ENCODE measurements at regions not wholly inside any gene's neighbourhood (a gene's known extent, or its start where the extent isn't known, plus 50 kb on each side); places are given as distances from the start of the nearest gene placed in this dataset.

DNA sequence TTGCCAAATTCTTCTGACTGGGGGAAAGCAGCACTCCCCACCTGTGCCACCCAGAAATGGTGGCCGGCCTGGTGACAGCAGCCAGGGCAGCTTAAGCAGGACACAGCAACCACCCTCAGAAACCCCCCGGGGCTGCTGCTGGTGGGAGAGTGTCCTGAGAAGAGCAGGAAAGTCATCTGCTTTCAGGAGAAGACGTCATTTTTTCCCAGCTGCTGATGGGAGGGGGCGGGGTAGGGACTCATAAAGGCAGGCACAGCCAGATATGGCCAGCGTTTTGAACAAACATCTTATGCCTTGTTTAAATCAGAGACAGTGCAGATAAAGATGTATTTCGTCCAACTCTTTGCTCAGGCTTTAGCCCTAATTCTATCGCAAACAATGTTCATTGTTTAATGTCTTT is 139.5 kb downstream of the LRRC30 start:
- TF ChIP-seq FOXK1 (CRISPR knock-in tag; IDR thresholded peaks at IDR 0.05): no peak
- TF ChIP-seq, protein P1, sequence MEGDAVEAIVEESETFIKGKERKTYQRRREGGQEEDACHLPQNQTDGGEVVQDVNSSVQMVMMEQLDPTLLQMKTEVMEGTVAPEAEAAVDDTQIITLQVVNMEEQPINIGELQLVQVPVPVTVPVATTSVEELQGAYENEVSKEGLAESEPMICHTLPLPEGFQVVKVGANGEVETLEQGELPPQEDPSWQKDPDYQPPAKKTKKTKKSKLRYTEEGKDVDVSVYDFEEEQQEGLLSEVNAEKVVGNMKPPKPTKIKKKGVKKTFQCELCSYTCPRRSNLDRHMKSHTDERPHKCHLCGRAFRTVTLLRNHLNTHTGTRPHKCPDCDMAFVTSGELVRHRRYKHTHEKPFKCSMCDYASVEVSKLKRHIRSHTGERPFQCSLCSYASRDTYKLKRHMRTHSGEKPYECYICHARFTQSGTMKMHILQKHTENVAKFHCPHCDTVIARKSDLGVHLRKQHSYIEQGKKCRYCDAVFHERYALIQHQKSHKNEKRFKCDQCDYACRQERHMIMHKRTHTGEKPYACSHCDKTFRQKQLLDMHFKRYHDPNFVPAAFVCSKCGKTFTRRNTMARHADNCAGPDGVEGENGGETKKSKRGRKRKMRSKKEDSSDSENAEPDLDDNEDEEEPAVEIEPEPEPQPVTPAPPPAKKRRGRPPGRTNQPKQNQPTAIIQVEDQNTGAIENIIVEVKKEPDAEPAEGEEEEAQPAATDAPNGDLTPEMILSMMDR (IDR thresholded peaks at IDR 0.05): no peak
- TF ChIP-seq SP1 (CRISPR knock-in tag; conservative IDR thresholded peaks at IDR 0.05): no peak
- TF ChIP-seq CREB1 (CRISPR knock-in tag; IDR thresholded peaks at IDR 0.05): no peak
- TF ChIP-seq, protein P2, sequence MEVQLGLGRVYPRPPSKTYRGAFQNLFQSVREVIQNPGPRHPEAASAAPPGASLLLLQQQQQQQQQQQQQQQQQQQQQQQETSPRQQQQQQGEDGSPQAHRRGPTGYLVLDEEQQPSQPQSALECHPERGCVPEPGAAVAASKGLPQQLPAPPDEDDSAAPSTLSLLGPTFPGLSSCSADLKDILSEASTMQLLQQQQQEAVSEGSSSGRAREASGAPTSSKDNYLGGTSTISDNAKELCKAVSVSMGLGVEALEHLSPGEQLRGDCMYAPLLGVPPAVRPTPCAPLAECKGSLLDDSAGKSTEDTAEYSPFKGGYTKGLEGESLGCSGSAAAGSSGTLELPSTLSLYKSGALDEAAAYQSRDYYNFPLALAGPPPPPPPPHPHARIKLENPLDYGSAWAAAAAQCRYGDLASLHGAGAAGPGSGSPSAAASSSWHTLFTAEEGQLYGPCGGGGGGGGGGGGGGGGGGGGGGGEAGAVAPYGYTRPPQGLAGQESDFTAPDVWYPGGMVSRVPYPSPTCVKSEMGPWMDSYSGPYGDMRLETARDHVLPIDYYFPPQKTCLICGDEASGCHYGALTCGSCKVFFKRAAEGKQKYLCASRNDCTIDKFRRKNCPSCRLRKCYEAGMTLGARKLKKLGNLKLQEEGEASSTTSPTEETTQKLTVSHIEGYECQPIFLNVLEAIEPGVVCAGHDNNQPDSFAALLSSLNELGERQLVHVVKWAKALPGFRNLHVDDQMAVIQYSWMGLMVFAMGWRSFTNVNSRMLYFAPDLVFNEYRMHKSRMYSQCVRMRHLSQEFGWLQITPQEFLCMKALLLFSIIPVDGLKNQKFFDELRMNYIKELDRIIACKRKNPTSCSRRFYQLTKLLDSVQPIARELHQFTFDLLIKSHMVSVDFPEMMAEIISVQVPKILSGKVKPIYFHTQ (CRISPR knock-in tag; IDR thresholded peaks at IDR 0.05): no peak
- TF ChIP-seq ZNF416 (CRISPR knock-in tag; IDR thresholded peaks at IDR 0.05): no peak
- TF ChIP-seq, protein P3, sequence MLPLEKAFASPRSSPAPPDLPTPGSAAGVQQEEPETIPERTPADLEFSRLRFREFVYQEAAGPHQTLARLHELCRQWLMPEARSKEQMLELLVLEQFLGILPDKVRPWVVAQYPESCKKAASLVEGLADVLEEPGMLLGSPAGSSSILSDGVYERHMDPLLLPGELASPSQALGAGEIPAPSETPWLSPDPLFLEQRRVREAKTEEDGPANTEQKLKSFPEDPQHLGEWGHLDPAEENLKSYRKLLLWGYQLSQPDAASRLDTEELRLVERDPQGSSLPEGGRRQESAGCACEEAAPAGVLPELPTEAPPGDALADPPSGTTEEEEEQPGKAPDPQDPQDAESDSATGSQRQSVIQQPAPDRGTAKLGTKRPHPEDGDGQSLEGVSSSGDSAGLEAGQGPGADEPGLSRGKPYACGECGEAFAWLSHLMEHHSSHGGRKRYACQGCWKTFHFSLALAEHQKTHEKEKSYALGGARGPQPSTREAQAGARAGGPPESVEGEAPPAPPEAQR (CRISPR knock-in tag; IDR thresholded peaks at IDR 0.05): no peak
- no peak for TF ChIP-seq TP53 (CRISPR knock-in tag; IDR thresholded peaks at IDR 0.05)
- TF ChIP-seq, protein P4, sequence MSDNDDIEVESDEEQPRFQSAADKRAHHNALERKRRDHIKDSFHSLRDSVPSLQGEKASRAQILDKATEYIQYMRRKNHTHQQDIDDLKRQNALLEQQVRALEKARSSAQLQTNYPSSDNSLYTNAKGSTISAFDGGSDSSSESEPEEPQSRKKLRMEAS (CRISPR knock-in tag; IDR thresholded peaks at IDR 0.05): no peak
- TF ChIP-seq, protein P5, sequence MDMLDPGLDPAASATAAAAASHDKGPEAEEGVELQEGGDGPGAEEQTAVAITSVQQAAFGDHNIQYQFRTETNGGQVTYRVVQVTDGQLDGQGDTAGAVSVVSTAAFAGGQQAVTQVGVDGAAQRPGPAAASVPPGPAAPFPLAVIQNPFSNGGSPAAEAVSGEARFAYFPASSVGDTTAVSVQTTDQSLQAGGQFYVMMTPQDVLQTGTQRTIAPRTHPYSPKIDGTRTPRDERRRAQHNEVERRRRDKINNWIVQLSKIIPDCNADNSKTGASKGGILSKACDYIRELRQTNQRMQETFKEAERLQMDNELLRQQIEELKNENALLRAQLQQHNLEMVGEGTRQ (CRISPR knock-in tag; IDR thresholded peaks at IDR 0.05): no peak
